ENCODE measurements at regions not wholly inside any gene's neighbourhood (a gene's known extent, or its start where the extent isn't known, plus 50 kb on each side); places are given as distances from the start of the nearest gene placed in this dataset.

GRCh38 chr11:92642177-92642931 lies 327.1 kb upstream of the MTNR1B start:
- TF ChIP-seq CTCF (IDR thresholded peaks at IDR 0.05; ENCODE audit: low read depth, low read length): no peak
- ChIA-PET CTCF (no interaction called here), POLR2A (no interaction called here)
- Histone ChIP-seq H3K27me3 (ENCODE audit: control insufficient read depth, insufficient read depth, low read length) (no peaks in the 10 kb centered on the region), H3K4me3 (ENCODE audit: low read depth, low read length) (no peak overlapping the region), H3K27ac (ENCODE audit: low read depth, low read length) (no peak overlapping the region), H3K9me3 (ENCODE audit: control insufficient read depth, insufficient read depth, low read length) (no peaks in the 10 kb centered on the region)
- DNase-seq (ENCODE audit: low read depth, low spot score): no peak

- Histone ChIP-seq H3K27ac (ENCODE audit: low read depth, low read length) (no peak overlapping the region), H3K4me3 (ENCODE audit: low read depth, low read length) (no peak overlapping the region), H3K9me3 (ENCODE audit: control insufficient read depth, insufficient read depth, low read length) (no peaks in the 10 kb centered on the region), H3K27me3 (ENCODE audit: control insufficient read depth, insufficient read depth, low read length) (no peaks in the 10 kb centered on the region)
- ChIA-PET CTCF (no interaction called here), POLR2A (no interaction called here)
- DNase-seq (ENCODE audit: low read depth, low spot score): no peak
- no peak for TF ChIP-seq CTCF (IDR thresholded peaks at IDR 0.05; ENCODE audit: low read depth, low read length)
These were observed 325.6 kb upstream of the MTNR1B start for GRCh38 chr11:92643827-92644226.

GRCh38 chr11:92644595-92645445 lies 324.6 kb upstream of the MTNR1B start:
- Histone ChIP-seq H3K4me3 (ENCODE audit: low read depth, low read length) (no peak overlapping the region), H3K27ac (ENCODE audit: low read depth, low read length) (no peak overlapping the region), H3K9me3 (ENCODE audit: control insufficient read depth, insufficient read depth, low read length) (no peaks in the 10 kb centered on the region), H3K27me3 (ENCODE audit: control insufficient read depth, insufficient read depth, low read length) (no peaks in the 10 kb centered on the region)
- no peak for DNase-seq (ENCODE audit: low read depth, low spot score)
- POLR2A ChIA-PET: no interaction called here
- no peak for TF ChIP-seq CTCF (IDR thresholded peaks at IDR 0.05; ENCODE audit: low read depth, low read length)
- CTCF ChIA-PET: no interaction called here

GRCh38 chr11:92651159-92651558 lies 318.3 kb upstream of the MTNR1B start:
- TF ChIP-seq CTCF (IDR thresholded peaks at IDR 0.05; ENCODE audit: low read depth, low read length): no peak
- DNase-seq (ENCODE audit: low read depth, low spot score): no peak
- Histone ChIP-seq H3K27ac (ENCODE audit: low read depth, low read length) (no peak overlapping the region), H3K27me3 (ENCODE audit: control insufficient read depth, insufficient read depth, low read length) (no peaks in the 10 kb centered on the region), H3K4me3 (ENCODE audit: low read depth, low read length) (no peak overlapping the region), H3K9me3 (ENCODE audit: control insufficient read depth, insufficient read depth, low read length) (no peaks in the 10 kb centered on the region)
- CTCF ChIA-PET: interaction anchor here (1.2 kb wide), 1 partner anchor 68 kb away, joined by 3 read pairs; no protein-coding TSS in a partner anchor
- POLR2A ChIA-PET: no interaction called here

GRCh38 chr11:92653454-92653853 lies 316.0 kb upstream of the MTNR1B start:
- Histone ChIP-seq H3K27me3 (ENCODE audit: control insufficient read depth, insufficient read depth, low read length) (no peaks in the 10 kb centered on the region), H3K4me3 (ENCODE audit: low read depth, low read length) (no peak overlapping the region), H3K27ac (ENCODE audit: low read depth, low read length) (no peak overlapping the region), H3K9me3 (ENCODE audit: control insufficient read depth, insufficient read depth, low read length) (no peaks in the 10 kb centered on the region)
- ChIA-PET POLR2A (no interaction called here), CTCF (no interaction called here)
- DNase-seq (ENCODE audit: low read depth, low spot score): no peak
- no peak for TF ChIP-seq CTCF (IDR thresholded peaks at IDR 0.05; ENCODE audit: low read depth, low read length)

Measured in AG04450 (cell line).